IPS DF 19.7 (cell line): ENCODE measurements at regions not wholly inside any gene's neighbourhood (a gene's known extent, or its start where the extent isn't known, plus 50 kb on each side); places are given as distances from the start of the nearest gene placed in this dataset.

Source experiments
- DNase-seq: peaks from one replicate; pipeline ENCODE4 v3.0.0-alpha.2; 2013; ENCODE audit warnings: low read depth, low spot score

DNA sequence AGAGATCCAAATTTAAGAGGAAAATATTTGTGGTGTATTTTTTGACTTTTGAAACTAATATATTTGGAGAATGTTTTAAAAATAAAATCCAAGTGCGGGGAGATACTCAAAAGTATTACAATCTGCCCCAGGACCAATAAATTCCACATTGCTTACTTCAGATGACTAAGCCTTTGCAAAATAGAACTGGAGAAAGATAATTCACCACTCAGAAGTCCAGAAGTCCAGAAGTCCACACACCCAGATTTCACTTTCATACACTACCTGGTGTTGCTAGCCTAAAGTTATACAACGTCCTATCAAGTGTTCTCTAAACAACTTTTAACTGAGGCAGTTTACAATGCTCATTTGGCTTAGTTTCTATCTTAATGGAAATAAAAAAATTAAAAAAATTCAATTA is 487.0 kb upstream of the SEMA3D start:
- no peak for DNase-seq

GRCh38 chr7:85669225-85669624 is 482.4 kb upstream of the SEMA3D start:
- no peak for DNase-seq

GRCh38 chr7:85664341-85664740 is 477.5 kb upstream of the SEMA3D start:
- no peak for DNase-seq

DNA sequence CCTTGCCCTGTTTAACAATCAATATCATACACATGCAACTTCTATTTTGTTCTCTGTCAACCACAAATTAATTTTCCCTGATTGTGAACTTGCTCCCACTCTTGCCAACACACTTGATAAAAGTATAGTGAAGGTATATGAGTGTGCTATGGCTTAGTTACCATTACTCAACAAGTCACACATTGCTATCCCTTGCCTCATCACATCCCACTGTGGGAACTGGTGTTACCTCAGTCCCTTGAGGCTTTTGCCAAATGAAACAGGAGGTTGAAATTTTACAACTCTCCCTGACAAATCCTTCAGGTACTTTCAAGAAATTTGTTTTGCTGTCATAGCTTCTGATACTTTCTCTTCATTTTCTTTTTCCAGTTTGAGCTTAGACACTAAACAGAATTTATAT is 472.5 kb upstream of the SEMA3D start:
- no peak for DNase-seq

DNA sequence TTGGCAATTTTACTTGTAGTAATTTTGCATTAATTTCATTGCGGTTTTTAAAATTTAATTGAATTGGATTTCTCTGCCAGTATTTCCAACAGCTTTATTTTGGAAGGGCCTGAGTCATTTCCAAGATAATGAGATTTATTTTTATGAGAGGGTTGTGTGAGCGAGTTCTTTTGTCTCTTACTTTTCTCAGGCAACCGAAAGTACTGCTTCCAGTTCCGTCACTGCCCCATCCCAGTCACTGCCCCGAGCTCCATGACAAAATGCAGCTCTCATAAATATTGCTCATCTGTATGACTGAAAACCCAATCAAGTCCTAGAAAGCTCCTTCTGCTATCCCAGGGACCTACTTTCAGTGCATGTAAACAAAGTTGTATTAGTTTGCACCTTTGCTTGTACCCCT is 468.4 kb upstream of the SEMA3D start:
- no peak for DNase-seq

DNA sequence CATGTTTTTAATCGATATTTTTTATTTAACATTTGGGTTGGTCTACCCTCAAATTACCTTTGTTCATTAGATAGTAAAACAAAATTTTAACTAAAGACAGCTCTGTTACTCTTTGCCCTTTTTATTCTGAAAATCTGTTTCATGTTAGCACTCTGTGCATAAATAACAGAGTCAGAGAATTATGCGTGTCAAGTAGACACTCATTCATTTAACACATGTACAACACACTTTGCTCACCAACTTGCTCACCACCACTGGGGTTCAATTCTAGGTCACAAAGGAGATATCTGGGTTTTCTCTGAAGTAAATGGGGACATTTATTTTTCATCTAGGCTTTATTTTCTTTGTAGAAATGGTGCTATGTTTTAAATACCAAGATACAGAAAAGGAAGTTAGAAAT is 457.4 kb upstream of the SEMA3D start:
- DNase-seq, result no peak

DNA sequence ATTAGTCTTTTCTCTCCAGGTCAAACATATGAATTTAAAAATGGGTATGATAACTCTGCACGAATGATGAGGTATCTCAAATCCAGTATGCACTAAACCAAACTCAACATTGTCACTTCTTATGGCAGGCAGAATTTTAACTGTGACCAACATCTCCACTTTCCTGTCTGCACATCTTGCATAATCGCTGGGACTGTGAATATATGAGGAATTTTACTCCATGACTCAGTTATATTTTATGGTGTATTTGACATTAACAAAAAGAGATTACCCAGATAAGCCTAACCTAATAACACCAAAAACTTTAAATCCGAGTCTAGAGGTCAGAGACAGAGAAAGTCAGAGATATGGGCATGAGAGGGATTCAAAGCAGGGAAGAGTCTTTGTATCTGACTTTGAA is 454.5 kb upstream of the SEMA3D start:
- no peak for DNase-seq

DNA sequence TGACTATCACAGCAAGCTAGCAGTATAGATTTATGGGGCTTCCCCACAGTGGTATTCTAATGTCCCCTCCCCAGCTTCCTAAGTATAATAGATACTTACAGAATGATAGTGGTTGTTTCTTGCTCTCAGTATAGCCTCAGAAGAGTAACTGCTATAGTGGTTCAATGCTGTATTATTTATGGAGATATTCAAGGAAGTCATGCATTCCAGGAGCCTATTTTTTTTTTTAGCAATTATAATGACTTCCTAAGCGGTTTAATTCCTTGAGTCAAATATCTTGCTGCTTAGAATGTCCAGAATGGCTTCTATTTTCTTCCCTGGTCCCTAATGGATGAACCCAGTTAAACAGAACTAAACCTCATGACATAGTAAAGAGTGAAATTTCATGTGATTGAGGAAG is 451.5 kb upstream of the SEMA3D start:
- DNase-seq, result no peak

DNA sequence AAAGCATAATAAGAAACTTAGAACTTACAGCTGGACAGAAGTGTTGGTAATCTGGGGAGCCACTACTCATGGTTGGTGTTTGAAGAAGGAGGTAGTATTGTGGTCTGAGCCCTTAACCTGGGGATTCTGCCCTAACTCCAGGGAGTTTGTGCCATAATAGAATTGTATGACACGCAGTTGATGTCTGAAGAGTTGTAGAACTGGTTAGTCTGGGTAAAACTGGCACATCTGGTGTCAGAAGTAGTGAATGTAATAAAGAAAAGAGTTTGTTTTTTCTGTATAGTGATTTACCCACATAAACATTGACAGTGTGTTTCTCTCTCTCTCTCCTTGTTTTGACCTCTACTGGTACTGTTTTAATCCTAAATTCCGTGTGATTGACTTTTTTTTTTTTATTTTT is 448.1 kb upstream of the SEMA3D start:
- no peak for DNase-seq

GRCh38 chr7:85630904-85631600 is 444.2 kb upstream of the SEMA3D start:
- no peak for DNase-seq

GRCh38 chr7:85627791-85628586 is 441.1 kb upstream of the SEMA3D start:
- no peak for DNase-seq

DNA sequence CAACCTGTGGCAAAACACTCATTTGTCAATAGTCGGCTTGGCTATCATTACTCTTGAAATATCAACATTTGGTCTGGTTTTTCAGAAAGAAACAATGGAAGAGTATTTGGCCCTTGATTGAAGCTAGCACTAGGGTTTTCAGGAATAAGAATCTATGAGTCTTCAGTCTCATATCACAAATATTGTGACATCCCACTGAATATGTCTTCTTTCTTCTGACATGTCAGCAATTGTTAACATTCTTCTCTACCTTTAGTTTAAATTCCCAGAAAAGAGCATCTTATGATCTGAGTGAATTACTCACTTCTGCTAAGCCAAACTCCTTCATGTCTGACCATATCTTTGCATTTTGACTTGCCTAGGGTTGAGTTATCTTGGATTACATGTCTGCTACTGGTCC is 435.2 kb upstream of the SEMA3D start:
- no peak for DNase-seq

- DNase-seq, result no peak
Observed at GRCh38 chr7:85620936-85621685, 434.3 kb upstream of the SEMA3D start.

DNA sequence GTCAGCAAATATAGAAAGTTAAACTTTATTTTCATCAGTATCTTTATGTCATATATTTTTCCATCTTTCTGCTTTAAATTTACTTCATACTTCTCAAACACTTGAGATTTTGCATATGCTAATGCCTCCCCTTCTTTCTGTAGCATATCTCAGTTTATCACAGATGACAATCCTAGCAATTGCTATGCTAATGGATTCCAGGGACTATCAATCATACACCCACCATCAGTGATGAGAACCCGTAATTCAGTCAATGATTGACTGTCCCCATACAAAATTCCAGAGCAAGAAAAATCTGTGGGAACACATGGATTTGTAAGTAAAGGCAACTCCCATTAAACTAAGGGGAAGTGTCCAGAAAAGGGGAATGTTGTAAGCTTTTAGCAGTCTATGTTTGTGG is 432.4 kb upstream of the SEMA3D start:
- DNase-seq, result no peak

DNA sequence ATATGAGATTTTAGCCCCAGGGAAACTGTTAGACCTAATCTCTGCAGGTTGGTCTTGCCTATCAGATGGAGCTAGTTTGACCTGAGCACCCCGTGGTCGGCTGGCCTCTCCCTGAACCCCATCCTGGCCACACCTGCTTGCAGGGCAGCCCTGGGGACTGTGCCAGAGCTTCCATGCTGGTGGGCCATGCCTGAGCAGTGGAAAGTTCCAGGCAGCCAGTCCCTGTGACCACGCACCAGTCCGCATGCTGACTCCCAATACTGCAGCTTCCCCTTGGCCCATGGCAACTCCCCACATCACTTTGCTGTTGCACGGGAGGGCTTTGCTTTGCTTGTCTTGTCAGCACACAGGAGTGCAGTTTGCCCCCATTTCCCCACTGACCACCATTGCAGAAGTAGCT is 427.8 kb upstream of the SEMA3D start:
- no peak for DNase-seq

DNA sequence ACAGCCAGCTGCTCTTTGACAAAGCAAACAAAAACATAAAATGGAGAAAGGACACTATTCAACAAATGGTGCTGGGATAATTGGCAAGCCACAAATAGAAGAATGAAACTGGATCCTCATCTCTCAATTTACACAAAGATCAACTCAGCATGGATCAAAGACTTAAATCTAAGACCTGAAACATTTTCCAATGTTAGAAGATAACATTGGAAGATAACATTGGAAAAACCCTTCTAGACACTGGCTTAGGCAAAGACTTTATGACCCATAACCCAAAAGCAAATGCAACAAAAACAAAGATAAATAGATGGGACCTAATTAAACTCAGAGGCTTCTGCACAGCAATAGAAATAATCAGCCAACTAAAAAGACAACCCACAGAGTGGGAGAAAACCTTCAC is 425.7 kb upstream of the SEMA3D start:
- DNase-seq, result no peak

DNA sequence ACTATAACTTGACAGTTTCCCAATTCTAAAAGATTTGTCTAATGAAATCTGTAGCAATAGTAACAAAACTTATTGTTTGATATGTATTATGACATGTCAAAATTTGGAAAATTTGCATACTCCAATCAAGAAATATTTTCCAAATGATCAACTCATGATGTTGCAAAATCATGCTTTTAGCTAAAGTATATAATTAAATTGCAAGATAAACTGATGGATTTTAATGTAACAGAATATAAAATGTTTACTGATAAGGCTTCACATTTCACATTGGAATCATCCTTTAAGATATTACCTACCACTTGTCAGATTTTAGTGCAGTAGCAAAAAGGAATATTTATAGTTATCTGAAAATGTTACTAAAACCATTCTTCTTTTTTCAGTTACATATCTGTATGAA is 421.9 kb upstream of the SEMA3D start:
- no peak for DNase-seq

DNA sequence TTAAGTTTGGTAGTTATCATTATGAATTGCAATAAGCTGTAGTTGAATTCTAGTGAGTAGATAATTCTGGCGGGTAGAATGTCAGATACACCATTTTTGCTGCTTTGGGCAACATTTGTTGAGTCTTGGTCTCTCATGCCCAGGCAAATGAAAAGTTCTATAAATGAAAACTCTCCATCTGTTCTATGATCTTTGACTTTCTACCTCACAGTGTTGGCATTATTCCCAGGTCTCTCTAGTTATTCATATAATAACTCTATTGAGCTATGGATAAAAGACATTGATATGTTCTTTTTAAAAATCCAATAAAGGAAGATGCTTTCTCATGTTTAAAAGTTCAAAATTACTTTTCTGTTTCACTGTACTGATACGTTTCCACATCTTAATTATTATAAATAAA is 415.3 kb upstream of the SEMA3D start:
- no peak for DNase-seq

- DNase-seq, result no peak
Observed at GRCh38 chr7:85600395-85600794, 413.5 kb upstream of the SEMA3D start.

DNA sequence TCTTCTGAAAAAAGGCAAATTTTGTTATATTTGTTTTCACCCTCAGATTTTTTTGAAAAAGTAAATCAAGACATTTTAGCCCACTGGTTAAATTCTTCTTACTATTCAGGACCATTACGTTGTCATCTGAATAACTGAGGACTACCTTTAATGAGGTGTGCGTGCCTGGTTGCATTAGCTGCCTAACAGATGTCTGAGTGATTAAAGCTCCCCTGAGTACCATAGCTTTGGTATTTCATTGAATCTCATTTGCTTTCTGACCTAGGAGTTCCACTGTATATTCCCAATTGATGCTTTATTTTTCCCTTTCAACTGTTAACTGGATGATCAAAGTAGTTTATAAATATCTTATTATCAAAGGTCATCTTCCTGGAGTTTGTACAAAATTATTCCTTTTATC is 410.0 kb upstream of the SEMA3D start:
- no peak for DNase-seq

DNA sequence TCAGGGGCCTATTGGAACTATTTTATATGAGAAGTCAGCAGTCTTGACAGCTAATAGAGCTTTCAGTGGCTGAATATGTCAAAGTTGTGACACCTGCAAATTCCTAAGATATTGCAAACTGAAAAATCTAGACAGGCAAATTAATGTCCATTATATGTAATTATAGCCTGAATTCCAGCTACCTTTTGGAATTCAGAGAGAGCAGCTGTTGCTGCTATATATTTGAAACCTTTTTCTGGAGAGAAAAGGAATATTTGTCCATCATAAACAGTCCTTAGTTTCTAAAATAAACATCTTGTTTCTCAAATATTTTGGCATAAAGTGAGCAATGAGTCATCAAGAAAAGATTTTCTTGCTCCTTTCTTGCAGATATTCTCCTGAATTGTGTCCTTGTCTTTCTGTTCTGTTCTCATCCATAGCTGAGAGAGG is 408.9 kb upstream of the SEMA3D start:
- DNase-seq, result no peak

DNA sequence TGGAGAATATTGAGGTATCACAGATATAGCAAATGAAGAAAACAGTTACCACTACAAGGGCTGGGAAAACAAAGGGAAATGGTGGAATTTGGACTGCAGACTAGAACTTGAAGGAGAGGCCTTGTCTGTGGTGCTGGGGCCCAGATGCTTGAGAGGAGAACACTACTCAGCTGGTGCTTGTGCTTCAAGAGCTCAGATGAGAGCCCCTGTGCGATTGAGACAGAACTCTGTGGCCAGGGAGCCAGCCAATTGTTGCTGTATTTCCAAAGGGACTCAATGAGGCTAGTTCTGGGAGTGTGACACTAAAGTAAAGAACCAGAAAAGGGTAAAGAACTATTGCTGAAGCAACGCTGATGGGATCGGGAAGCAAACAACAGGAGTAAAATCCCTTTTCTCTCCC is 406.5 kb upstream of the SEMA3D start:
- no peak for DNase-seq

GRCh38 chr7:85587785-85588184 is 400.9 kb upstream of the SEMA3D start:
- DNase-seq, result no peak
